ENCODE measurements at regions not wholly inside any gene's neighbourhood (a gene's known extent, or its start where the extent isn't known, plus 50 kb on each side); places are given as distances from the start of the nearest gene placed in this dataset.

DNA sequence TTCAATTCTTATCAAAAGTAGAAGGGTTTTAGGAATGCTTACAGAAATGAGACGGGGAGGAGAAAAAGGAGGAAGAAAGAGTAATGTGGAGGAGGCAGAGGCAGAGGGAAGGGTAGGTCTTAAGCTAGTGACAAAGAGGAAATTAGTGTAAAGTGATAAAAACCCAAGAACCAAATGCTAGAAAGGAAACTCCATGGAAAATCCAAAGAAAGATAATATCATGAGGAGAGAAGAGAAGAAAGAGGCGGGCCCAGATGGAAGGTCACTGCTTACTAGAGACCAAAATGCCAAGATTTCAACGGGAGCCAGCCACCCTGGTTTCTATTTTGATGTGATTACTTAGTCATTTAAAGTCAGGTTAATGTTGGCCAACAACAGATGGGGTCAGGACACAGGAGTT lies 68.6 kb upstream of the IL12B start:
- Histone ChIP-seq H3K36me3 (no peaks in the 10 kb centered on the region), H3K4me1 (no peaks in the 10 kb centered on the region), H3K27ac (no peak overlapping the region), H3K9me3 (no peaks in the 10 kb centered on the region), H3K27me3 (peaks cover 14% of the 10 kb centered on the region), H3K4me3 (no peak overlapping the region)
- WGBS, 2 donors (ENCODE audit: low coverage in 1 of 2), result 60 to 71% methylated on average over 1 to 2 of the region's 3 CpGs
- TF ChIP-seq POLR2A (IDR thresholded peaks at IDR 0.05) (no peak), EP300 (IDR thresholded peaks at IDR 0.05) (no peak), POLR2AphosphoS5 (IDR thresholded peaks at IDR 0.05) (no peak)
- TF ChIP-seq, protein P1, sequence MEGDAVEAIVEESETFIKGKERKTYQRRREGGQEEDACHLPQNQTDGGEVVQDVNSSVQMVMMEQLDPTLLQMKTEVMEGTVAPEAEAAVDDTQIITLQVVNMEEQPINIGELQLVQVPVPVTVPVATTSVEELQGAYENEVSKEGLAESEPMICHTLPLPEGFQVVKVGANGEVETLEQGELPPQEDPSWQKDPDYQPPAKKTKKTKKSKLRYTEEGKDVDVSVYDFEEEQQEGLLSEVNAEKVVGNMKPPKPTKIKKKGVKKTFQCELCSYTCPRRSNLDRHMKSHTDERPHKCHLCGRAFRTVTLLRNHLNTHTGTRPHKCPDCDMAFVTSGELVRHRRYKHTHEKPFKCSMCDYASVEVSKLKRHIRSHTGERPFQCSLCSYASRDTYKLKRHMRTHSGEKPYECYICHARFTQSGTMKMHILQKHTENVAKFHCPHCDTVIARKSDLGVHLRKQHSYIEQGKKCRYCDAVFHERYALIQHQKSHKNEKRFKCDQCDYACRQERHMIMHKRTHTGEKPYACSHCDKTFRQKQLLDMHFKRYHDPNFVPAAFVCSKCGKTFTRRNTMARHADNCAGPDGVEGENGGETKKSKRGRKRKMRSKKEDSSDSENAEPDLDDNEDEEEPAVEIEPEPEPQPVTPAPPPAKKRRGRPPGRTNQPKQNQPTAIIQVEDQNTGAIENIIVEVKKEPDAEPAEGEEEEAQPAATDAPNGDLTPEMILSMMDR (IDR thresholded peaks at IDR 0.05), result no peak
- no peak for ATAC-seq

DNA sequence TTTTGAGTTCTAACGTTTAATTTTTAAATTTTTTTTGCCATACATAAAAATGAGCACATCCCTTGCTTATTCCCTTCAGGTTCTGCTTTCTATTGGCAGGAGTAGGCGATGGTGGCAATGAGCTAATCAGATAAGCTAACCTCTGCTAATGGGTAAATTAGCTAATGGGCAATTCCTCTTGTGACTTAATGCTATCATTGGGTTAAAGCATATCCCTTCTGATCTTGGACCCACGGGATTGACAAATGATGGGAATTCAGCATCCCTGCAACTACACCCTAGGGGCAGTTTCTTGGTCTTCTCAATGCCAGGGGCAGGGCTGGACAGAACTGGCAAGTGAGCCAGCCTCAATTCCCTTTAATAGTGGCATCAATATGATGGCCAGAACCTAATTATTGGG lies 70.2 kb upstream of the IL12B start:
- H3K4me1 ChIP-seq, result no peaks in the 10 kb centered on the region
- H3K9me3 ChIP-seq, result no peaks in the 10 kb centered on the region
- H3K4me3 ChIP-seq, result no peak overlapping the region
- peaks cover 8% of the 10 kb centered on the region for H3K27me3 ChIP-seq
- 55 to 74% methylated on average over 2 to 3 of the region's 3 CpGs for WGBS, 2 donors (ENCODE audit: low coverage in 1 of 2)
- ATAC-seq, result no peak
- H3K36me3 ChIP-seq, result no peaks in the 10 kb centered on the region
- no peak for TF ChIP-seq EP300 (IDR thresholded peaks at IDR 0.05)
- no peak for TF ChIP-seq POLR2AphosphoS5 (IDR thresholded peaks at IDR 0.05)
- no peak for TF ChIP-seq POLR2A (IDR thresholded peaks at IDR 0.05)
- TF ChIP-seq, protein P1 (IDR thresholded peaks at IDR 0.05), result no peak
- H3K27ac ChIP-seq, result no peak overlapping the region

DNA sequence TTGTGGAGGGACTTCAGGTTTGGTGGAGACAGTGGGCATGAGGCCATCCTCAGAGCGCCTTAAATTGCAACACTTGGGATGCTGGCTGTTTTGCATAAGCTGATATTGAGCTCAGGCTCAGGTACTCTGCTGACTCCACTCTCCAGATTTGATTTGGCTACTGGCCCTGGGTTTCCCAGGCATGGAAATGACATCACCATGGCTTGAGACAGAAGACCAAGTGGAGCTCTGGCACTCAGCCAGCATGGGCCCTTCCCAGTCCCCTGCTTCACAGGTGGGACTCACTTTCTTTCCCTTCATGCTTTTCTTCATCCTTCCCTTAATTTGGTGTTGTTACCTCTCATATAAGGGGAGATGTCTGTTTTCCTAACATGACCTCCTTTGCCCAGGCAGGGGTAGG lies 72.0 kb upstream of the IL12B start:
- Histone ChIP-seq H3K9me3 (no peaks in the 10 kb centered on the region), H3K27me3 (peaks cover 8% of the 10 kb centered on the region), H3K36me3 (no peaks in the 10 kb centered on the region), H3K4me1 (no peaks in the 10 kb centered on the region), H3K27ac (no peak overlapping the region), H3K4me3 (no peak overlapping the region)
- ATAC-seq, result no peak
- 100% methylated on average over 1 of the region's 1 CpG; no CpG with 5 or more reads in 1 of the 2 donors for WGBS, 2 donors (ENCODE audit: low coverage in 1 of 2)
- TF ChIP-seq POLR2A (IDR thresholded peaks at IDR 0.05) (no peak), EP300 (IDR thresholded peaks at IDR 0.05) (no peak), POLR2AphosphoS5 (IDR thresholded peaks at IDR 0.05) (no peak)
- TF ChIP-seq, protein P1 (IDR thresholded peaks at IDR 0.05), result no peak

DNA sequence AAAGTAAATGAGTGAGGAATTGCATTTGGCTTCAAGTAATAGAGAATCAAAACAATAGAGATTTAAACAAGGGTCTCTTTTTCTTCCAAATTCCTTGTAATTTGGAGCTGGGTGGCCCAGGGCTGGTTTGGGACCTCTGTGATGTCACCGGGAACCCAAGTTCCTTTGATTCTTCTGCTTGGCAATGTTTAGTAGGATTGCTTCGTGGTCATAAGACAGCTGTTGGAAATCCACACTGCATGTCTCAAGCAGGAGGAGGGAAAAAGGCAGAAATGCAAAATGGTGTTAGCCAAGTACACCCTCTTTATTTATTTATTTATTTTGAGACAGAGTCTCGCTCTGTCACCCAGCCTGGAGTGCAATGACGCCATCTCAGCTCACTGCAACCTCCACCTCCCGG lies 72.6 kb upstream of the IL12B start:
- no peak overlapping the region for H3K4me3 ChIP-seq
- WGBS, 2 donors (ENCODE audit: low coverage in 1 of 2), result 54 to 71% methylated on average over 4 of the region's 5 CpGs
- no peaks in the 10 kb centered on the region for H3K9me3 ChIP-seq
- no peaks in the 10 kb centered on the region for H3K4me1 ChIP-seq
- TF ChIP-seq POLR2AphosphoS5 (IDR thresholded peaks at IDR 0.05) (no peak), EP300 (IDR thresholded peaks at IDR 0.05) (no peak), POLR2A (IDR thresholded peaks at IDR 0.05) (no peak)
- TF ChIP-seq, protein P1 (IDR thresholded peaks at IDR 0.05), result no peak
- ATAC-seq, result no peak
- peaks cover 8% of the 10 kb centered on the region for H3K27me3 ChIP-seq
- H3K27ac ChIP-seq, result no peak overlapping the region
- H3K36me3 ChIP-seq, result no peaks in the 10 kb centered on the region

DNA sequence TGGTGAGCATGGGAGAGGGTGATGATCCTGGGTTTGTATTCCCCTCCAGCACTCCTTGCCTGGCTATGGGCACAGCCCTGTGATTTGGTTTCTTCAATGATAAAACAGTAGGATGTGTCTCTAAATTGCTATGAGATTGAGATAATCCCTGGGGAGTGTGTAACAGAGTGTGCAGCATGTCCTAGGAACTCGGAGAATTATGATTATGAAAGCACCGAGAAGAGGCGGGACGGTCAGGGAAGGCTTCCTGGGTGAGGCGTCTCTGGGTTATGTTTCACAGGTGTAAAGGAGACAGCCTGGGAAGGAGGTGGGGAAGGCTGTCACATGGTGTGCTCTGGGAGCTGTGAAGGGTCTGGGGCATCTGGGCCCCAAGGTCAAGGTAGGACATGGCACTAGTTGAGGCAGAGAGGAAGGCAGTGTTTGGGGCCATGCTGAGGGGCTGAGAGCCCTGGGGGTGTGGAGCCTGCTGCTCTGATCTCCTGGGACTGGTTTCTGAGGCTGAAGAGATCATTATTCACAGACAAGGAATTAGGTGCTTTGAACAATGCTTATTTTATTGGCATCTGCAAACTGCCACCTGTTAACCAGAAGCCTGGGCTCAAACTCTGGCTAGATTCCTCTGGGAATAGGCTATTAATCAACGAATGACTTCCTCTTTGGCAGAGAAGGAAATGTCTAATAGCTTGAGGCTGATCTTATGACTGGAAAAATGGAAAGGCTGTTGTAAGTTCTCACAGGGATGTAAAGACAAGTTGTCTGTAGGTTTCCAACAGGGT lies 73.8 kb upstream of the IL12B start:
- H3K4me1 ChIP-seq, result no peaks in the 10 kb centered on the region
- no peak overlapping the region for H3K4me3 ChIP-seq
- WGBS, 2 donors (ENCODE audit: low coverage in 1 of 2), result 14 to 60% methylated on average over 1 to 6 of the region's 6 CpGs
- peaks cover 8% of the 10 kb centered on the region for H3K27me3 ChIP-seq
- H3K36me3 ChIP-seq, result no peaks in the 10 kb centered on the region
- TF ChIP-seq EP300 (IDR thresholded peaks at IDR 0.05) (no peak), POLR2A (IDR thresholded peaks at IDR 0.05) (no peak), POLR2AphosphoS5 (IDR thresholded peaks at IDR 0.05) (no peak)
- TF ChIP-seq, protein P1 (IDR thresholded peaks at IDR 0.05), result no peak
- ATAC-seq, result peak; percentile 10
- no peak overlapping the region for H3K27ac ChIP-seq
- H3K9me3 ChIP-seq, result no peaks in the 10 kb centered on the region

All from gastroesophageal sphincter (tissue), 4 donors.